AG04450 (cell line): ENCODE measurements at regions not wholly inside any gene's neighbourhood (a gene's known extent, or its start where the extent isn't known, plus 50 kb on each side); places are given as distances from the start of the nearest gene placed in this dataset.

ENCODE experiments used
- CTCF ChIA-PET: fragments of 300-600, 350-600 bp; formaldehyde crosslinking; extraction: SDS; loops from one replicate; lab custom pipeline; 2022; ENCODE audit warnings: antibody characterized with exemption, inconsistent platforms; lab: Charles Lee
- POLR2A ChIA-PET: fragments of 350-600 bp; formaldehyde crosslinking; extraction: SDS; loops from one replicate; lab custom pipeline; 2021; ENCODE audit warnings: antibody characterized with exemption, inconsistent platforms; lab: Yijun Ruan, JAX
- DNase-seq: peaks from one replicate; pipeline ENCODE4 v3.0.0-alpha.2; 2011; ENCODE audit warnings: low read depth, low spot score
- H3K27ac ChIP-seq: one replicate; pipeline ENCODE4 v1.5.1; 2012; ENCODE audit warnings: low read depth, low read length, control low read depth
- H3K27me3 ChIP-seq: one replicate; pipeline ENCODE4 v1.6.0; 2012; ENCODE audit warnings: low read length; ENCODE audit not compliant: control insufficient read depth, insufficient read depth
- H3K4me3 ChIP-seq: 2 replicates; pipeline ENCODE4 v1.5.1; 2011; ENCODE audit warnings: mild to moderate bottlenecking, low read depth, low read length, control low read depth
- H3K9me3 ChIP-seq: 2 replicates; pipeline ENCODE4 v1.5.1; 2012; ENCODE audit warnings: low read length; ENCODE audit not compliant: control insufficient read depth, insufficient read depth
- TF ChIP-seq, protein P1 (sequence below): IDR thresholded peaks from 2 replicates; pipeline ENCODE4 v1.5.1; 2011; ENCODE audit warnings: low read depth, low read length, control low read depth, inconsistent platforms

DNA sequence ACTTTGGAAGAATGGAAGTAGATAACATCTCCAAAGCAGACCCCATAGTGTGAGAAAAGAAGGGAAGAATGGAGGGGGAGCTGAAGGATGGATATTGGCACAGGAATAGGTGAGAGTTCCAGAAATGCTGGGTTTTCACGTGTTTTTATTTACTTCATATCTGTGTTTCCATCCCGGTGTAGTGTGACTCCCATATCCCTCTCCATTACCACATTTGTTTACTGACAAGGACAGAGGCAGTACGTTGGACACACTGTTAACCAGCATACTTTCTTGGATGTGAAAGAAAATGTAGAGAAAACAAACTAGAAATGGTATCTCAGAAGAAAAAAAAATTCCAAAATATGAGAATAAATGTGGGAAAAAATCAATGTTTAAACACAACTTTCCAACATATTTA lies 124.4 kb upstream of the PFKP start:
- ChIA-PET CTCF (no interaction called here), POLR2A (no interaction called here)
- Histone ChIP-seq H3K27ac (no peak overlapping the region), H3K4me3 (no peak overlapping the region), H3K27me3 (peaks cover 8% of the 10 kb centered on the region), H3K9me3 (no peaks in the 10 kb centered on the region)
- no peak for DNase-seq
- TF ChIP-seq, protein P1, sequence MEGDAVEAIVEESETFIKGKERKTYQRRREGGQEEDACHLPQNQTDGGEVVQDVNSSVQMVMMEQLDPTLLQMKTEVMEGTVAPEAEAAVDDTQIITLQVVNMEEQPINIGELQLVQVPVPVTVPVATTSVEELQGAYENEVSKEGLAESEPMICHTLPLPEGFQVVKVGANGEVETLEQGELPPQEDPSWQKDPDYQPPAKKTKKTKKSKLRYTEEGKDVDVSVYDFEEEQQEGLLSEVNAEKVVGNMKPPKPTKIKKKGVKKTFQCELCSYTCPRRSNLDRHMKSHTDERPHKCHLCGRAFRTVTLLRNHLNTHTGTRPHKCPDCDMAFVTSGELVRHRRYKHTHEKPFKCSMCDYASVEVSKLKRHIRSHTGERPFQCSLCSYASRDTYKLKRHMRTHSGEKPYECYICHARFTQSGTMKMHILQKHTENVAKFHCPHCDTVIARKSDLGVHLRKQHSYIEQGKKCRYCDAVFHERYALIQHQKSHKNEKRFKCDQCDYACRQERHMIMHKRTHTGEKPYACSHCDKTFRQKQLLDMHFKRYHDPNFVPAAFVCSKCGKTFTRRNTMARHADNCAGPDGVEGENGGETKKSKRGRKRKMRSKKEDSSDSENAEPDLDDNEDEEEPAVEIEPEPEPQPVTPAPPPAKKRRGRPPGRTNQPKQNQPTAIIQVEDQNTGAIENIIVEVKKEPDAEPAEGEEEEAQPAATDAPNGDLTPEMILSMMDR = no peak

DNA sequence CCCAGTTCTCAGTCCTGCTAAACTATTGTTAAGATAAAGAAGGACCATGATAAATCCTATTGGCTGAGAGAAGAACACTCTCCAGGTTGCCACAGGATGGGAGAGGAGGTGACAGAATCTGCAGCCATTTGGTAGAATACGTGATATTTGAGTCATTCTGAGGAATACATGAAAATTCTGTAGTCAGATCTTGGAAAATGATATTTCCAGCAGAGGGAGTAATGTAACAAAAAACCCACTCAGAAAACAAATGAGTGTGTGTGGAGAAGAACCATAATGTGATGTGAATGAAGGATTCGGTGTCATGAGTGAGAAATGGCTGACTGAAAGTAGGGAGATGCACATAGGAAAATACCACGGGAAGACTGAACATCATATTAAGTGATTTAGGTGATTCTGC lies 128.5 kb upstream of the PFKP start:
- Histone ChIP-seq H3K9me3 (peaks cover 4% of the 10 kb centered on the region; the same call in 1 of the 2 replicates), H3K27ac (no peak overlapping the region), H3K27me3 (peaks cover 14% of the 10 kb centered on the region), H3K4me3 (no peak overlapping the region)
- CTCF ChIA-PET = interaction anchor here (1.2 to 4.0 kb wide), 3 partner anchors 10 to 105 kb away, joined by 3 to 55 read pairs (median 26); no protein-coding TSS in a partner anchor
- POLR2A ChIA-PET = no interaction called here
- TF ChIP-seq, protein P1 = peak; percentile 37
- no peak for DNase-seq

GRCh38 chr10:2936816-2937215 lies 130.5 kb upstream of the PFKP start:
- POLR2A ChIA-PET = no interaction called here
- Histone ChIP-seq H3K27me3 (peaks cover 14% of the 10 kb centered on the region), H3K27ac (no peak overlapping the region), H3K4me3 (no peak overlapping the region), H3K9me3 (peaks cover 4% of the 10 kb centered on the region; the same call in 1 of the 2 replicates)
- CTCF ChIA-PET = interaction anchor here (0.5 to 4.0 kb wide), 5 partner anchors 8 to 107 kb away, joined by 3 to 55 read pairs (median 26); no protein-coding TSS in a partner anchor
- no peak for DNase-seq
- TF ChIP-seq, protein P1 = no peak

GRCh38 chr10:2935647-2936386 lies 131.5 kb upstream of the PFKP start:
- Histone ChIP-seq H3K27me3 (peaks cover 14% of the 10 kb centered on the region), H3K9me3 (peaks cover 4% of the 10 kb centered on the region; the same call in 1 of the 2 replicates), H3K27ac (no peak overlapping the region), H3K4me3 (no peak overlapping the region)
- DNase-seq = no peak
- ChIA-PET POLR2A (no interaction called here), CTCF (interaction anchor here (2.6 to 4.0 kb wide), 3 partner anchors 7 to 108 kb away, joined by 26 to 55 read pairs (median 30); no protein-coding TSS in a partner anchor)
- TF ChIP-seq, protein P1 = no peak

- Histone ChIP-seq H3K9me3 (peaks cover 4% of the 10 kb centered on the region; the same call in 1 of the 2 replicates), H3K27ac (no peak overlapping the region), H3K4me3 (no peak overlapping the region), H3K27me3 (peaks cover 17% of the 10 kb centered on the region)
- ChIA-PET CTCF (interaction anchor here (2.4 to 11.2 kb wide), 2 partner anchors 44 to 111 kb away, joined by 16 to 247 read pairs; no protein-coding TSS in a partner anchor), POLR2A (no interaction called here)
- DNase-seq = no peak
- TF ChIP-seq, protein P1 = no peak; the same call in 1 of the 2 replicates
These were observed 133.4 kb upstream of the PFKP start for GRCh38 chr10:2933924-2934323.
